CD4-positive, alpha-beta T cell treated with Interleukin-1 beta for 1 hour (primary cell): ENCODE measurements at regions not wholly inside any gene's neighbourhood (a gene's known extent, or its start where the extent isn't known, plus 50 kb on each side); places are given as distances from the start of the nearest gene placed in this dataset.

Experiments used
- DNase-seq, 2 donors: peaks; one replicate each; pipeline ENCODE4 v3.0.0-alpha.2; 2020 to 2022

GRCh38 chr11:134794192-134794591 is 382.1 kb upstream of the B3GAT1 start:
- no peak for DNase-seq

DNA sequence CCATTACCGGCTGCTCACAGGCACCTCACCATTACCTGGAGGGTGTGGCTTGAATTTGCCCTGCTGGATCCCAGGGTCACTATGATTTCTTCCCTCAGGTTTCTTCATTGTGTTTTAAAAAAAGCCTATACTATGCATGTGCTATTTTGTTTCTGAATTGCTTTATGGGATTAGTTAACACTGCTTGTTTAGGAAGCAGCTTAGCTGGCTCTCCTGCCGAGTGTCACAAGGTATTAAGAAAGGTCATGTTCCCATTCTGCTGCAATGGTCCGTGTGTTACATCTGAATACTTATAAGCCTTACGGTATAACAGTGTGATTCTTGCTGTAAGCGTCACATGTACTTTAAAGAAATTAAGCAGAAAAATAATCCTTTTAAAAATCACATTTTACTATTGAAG is 380.6 kb upstream of the B3GAT1 start:
- no peak for DNase-seq

GRCh38 chr11:134792044-134792443 is 380.0 kb upstream of the B3GAT1 start:
- no peak for DNase-seq

DNA sequence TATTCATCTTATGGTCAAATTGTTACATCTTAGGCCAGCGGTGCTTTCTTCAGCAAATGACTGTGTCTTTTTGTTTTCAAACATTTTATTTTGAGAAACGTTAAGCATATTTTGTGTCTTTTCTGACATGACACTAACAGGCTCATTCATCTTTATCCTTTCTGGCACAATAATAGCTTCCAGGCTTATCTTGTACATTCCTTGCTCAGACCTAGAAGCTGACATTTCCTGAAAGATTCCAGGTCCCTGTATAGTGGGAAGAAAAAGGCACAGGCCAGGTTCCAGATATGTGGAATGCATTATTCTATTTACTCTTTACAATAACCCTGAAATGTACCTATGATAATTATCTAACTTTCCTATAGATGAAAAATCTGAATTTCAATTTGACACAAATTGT is 379.1 kb upstream of the B3GAT1 start:
- no peak for DNase-seq

DNA sequence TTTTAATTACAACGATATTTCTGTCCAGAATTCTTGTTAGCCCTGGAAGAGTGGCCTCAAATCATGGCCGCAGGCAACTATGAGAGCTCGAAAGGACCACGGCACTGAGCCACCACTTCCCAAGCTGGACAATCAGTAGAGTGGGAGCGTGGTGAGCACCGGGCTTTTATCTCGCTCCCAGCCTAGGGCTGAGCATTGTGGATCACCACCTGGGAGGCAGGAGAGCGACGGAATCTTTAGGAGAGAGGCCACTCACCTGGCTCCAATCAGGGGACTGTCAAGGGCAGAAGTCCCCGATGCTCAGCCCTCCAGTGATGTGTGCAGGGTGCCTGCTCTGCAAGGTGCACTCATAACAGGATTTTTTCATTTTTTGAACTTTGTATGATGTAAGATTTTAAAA is 377.1 kb upstream of the B3GAT1 start:
- no peak for DNase-seq

GRCh38 chr11:134786636-134787035 is 374.6 kb upstream of the B3GAT1 start:
- no peak for DNase-seq

GRCh38 chr11:134785660-134786284 is 373.7 kb upstream of the B3GAT1 start:
- no peak for DNase-seq

- DNase-seq, result no peak
Observed at GRCh38 chr11:134785059-134785458, 373.0 kb upstream of the B3GAT1 start.

GRCh38 chr11:134784568-134784967 is 372.5 kb upstream of the B3GAT1 start:
- DNase-seq, result no peak

GRCh38 chr11:134784046-134784445 is 372.0 kb upstream of the B3GAT1 start:
- DNase-seq, result no peak

DNA sequence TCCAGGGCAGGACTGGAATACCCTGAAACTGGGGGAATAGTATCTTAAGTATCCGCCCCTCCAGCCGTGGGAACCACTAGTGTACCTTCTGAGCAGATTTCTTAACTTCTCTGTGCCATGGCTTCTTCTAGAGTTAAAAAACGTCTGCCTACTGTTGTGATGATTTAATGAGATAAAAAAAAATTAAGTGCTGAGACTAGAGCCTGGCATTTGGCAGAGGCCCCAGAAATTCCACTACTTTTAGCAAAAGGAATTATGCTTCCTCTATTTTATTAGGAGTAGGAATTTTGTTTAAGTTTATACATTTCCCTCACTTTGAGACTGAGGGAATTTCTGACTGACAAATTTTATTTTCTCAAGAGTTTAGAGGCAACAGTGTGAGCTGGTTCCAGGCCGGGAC is 371.2 kb upstream of the B3GAT1 start:
- DNase-seq, result no peak

GRCh38 chr11:134781380-134781866 is 369.4 kb upstream of the B3GAT1 start:
- DNase-seq, result no peak

DNA sequence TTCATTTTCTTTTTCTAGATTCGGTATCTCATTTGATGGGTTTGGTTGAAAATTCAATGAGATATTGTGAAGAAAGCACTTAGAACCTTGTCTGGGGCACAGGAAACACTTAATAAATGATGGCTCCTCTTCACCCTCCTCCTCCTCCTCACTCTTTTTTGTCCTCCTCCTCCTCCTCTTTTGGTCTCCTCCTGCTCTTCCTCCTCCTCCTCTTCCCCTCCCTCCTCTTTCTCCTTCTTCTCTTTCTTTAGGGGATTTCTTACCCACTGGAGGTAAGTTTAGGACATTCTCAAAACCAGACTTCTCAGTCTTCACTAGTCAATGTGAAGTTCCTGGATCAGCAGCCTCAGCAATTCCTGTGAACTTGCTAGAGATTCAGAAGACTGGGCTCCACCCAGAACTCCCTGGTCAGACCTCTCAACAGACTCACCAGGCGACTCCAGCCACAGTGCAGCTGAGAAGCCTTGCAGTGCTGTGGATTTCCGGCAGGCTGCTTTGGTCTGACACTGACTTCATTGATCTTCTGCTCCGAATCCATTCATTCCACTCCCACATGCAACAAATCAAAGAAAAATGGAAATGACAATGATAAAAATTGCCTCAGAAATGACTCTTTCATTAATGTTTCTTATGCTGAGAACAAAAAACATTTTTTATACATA is 368.6 kb upstream of the B3GAT1 start:
- DNase-seq, result no peak

DNA sequence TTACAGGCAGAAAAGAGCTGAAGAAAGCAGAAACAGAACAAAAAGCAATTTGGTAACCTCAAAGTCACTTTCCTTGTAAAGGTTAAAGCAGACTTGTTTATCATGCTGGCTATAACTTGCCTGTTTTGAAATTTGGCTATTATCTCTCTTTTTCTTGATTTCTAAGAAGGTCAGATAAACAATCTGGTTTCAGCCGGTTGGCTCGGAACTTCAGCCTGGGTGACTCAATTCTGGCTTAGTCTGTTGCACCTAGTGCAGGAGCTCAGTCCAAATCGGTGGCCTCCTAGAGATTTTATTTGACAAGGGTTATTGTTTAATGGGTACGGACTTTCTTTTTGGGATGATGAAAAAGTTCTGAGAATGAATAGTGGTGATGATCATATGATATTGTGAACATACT is 367.1 kb upstream of the B3GAT1 start:
- DNase-seq, result no peak

- DNase-seq, result no peak
Observed at GRCh38 chr11:134768463-134768862, 356.4 kb upstream of the B3GAT1 start.

GRCh38 chr11:134765565-134765964 is 353.5 kb upstream of the B3GAT1 start:
- DNase-seq, result no peak

DNA sequence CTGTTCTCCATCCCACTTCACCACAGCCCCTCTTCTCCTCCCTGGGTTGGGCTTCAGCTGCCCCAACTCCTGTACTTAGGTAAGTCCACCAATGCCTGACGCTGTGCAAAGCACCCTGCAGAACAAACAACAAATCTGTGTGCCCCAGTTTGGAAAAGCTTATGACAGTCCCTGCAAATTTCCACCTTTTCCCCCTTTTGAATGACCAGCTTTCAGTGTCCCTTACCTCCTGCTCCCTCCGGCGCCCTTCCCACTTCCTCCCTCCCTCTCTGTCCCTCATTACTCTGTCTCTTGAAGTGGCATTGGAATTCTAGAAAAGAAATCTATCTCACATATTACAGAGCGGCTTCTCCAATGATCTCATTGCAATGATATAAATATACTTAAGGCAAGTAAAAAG is 352.9 kb upstream of the B3GAT1 start:
- DNase-seq, result no peak

DNA sequence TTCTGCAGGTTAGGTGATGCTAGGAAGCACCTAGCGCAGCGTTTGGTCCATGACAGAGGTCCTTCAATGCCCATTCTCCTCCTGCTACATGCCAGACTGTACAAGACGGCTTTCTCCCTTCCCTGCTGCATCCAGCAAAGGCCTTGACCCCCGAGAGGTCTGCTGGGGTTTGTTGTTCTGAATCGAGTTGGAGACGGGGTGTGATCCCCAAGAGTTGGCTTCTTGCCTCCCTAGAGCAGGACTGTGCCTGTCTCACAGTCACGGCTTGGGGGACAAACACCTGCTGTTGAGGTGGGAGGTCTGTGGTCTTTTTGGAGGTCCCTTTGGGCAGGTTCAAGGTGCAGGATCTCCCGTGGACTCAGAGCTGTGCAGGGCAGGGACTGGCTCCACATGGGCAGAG is 352.3 kb upstream of the B3GAT1 start:
- no peak for DNase-seq

DNA sequence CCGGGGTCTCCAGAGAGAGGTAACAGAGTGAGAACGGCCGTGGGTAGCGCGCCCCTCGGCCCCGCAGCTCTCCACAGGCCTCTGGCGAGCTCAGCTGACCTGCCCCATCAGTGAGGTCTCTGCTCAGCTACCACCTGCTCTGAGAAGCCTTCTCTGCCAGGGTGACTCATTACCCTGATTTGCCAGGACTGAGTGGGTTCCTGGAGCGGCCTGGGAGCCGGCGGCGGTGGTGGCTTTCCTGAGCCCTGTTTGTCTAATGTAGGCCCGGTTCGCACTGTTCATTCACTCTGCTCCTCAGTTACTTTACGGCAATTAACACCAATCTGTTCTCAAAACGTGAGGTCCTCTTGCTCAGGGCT is 351.0 kb upstream of the B3GAT1 start:
- no peak for DNase-seq

GRCh38 chr11:134762248-134763029 is 350.4 kb upstream of the B3GAT1 start:
- DNase-seq, result no peak

GRCh38 chr11:134761926-134762247 is 349.8 kb upstream of the B3GAT1 start:
- no peak for DNase-seq

DNA sequence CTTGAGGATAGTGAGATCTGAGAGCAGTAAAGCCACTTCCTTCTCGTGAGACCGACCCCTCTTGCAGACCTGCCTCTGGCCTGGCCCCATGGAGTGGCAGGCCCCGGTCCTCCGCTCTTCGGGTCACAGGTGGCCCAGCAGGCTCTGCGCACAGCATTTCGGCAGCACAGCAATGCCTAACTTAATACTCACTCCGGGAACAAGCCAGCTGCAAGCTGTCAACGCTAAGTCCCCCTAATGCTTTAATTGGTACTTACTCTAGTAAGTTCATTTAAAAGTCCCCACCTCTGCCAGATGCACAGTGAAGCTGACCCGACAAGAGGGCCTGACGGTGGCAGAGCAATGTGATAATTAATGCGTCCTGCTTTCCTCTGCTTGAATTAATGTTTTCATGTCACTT is 349.3 kb upstream of the B3GAT1 start:
- DNase-seq, result no peak

- no peak for DNase-seq
Observed at GRCh38 chr11:134760957-134761356, 348.9 kb upstream of the B3GAT1 start.

- DNase-seq, result no peak
Observed at GRCh38 chr11:134760299-134760698, 348.3 kb upstream of the B3GAT1 start.
